ENCODE measurements at regions not wholly inside any gene's neighbourhood (a gene's known extent, or its start where the extent isn't known, plus 50 kb on each side); places are given as distances from the start of the nearest gene placed in this dataset.

DNA sequence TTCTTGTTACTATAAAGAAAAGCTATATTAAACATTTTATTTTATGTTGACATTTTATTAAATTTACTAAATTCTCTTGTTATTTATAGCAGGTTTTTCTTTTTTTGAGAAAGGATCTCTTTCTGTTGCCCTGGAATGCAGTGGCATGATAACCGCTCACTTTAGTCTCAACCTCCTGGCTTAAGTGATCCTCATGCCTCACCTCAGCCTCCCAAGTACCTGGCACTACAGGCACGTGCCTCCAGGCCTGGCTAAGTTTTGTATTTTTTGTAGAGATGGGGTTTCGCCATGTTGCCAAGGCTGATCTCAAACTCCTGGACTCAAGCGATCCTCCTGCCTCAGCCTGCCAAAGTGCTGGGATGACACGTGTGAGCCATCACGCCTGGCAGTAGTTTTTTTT, 280.2 kb upstream of the C9orf72 start:
- TF ChIP-seq, protein P1, sequence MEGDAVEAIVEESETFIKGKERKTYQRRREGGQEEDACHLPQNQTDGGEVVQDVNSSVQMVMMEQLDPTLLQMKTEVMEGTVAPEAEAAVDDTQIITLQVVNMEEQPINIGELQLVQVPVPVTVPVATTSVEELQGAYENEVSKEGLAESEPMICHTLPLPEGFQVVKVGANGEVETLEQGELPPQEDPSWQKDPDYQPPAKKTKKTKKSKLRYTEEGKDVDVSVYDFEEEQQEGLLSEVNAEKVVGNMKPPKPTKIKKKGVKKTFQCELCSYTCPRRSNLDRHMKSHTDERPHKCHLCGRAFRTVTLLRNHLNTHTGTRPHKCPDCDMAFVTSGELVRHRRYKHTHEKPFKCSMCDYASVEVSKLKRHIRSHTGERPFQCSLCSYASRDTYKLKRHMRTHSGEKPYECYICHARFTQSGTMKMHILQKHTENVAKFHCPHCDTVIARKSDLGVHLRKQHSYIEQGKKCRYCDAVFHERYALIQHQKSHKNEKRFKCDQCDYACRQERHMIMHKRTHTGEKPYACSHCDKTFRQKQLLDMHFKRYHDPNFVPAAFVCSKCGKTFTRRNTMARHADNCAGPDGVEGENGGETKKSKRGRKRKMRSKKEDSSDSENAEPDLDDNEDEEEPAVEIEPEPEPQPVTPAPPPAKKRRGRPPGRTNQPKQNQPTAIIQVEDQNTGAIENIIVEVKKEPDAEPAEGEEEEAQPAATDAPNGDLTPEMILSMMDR (IDR thresholded peaks at IDR 0.05), result no peak
- no peak for TF ChIP-seq POLR2A (IDR thresholded peaks at IDR 0.05)

All from prostate gland (tissue), 2 donors.